ENCODE measurements at regions not wholly inside any gene's neighbourhood (a gene's known extent, or its start where the extent isn't known, plus 50 kb on each side); places are given as distances from the start of the nearest gene placed in this dataset.

DNA sequence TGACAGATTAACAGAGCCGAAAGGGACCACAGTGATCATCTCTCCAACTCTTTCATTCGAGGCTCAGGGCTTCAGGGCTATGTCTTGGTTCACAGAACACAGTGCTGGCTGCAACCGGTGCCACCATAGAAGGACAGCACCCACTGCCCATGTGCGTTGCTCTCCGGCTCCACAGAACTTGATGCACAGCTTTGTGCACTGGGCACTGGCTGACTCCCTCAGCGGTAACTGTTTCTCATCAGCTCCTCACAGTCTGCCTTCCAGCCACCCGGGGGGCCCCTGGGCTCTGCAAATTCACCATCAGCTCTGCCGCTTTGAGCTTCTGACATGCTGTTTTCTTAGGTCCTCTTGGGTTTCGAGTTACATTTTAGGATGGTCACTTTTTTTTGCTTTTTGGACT lies 124.3 kb upstream of the RAB12 start:
- H4K20me1 ChIP-seq (ENCODE audit: control insufficient read depth, extremely low read depth, insufficient read depth, low read length): no peaks in the 10 kb centered on the region
- TF ChIP-seq, protein P1, sequence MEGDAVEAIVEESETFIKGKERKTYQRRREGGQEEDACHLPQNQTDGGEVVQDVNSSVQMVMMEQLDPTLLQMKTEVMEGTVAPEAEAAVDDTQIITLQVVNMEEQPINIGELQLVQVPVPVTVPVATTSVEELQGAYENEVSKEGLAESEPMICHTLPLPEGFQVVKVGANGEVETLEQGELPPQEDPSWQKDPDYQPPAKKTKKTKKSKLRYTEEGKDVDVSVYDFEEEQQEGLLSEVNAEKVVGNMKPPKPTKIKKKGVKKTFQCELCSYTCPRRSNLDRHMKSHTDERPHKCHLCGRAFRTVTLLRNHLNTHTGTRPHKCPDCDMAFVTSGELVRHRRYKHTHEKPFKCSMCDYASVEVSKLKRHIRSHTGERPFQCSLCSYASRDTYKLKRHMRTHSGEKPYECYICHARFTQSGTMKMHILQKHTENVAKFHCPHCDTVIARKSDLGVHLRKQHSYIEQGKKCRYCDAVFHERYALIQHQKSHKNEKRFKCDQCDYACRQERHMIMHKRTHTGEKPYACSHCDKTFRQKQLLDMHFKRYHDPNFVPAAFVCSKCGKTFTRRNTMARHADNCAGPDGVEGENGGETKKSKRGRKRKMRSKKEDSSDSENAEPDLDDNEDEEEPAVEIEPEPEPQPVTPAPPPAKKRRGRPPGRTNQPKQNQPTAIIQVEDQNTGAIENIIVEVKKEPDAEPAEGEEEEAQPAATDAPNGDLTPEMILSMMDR (optimal IDR thresholded peaks at IDR 0.05 in 1 of 3, IDR thresholded peaks at IDR 0.05 in 1 of 3, conservative IDR thresholded peaks at IDR 0.05 in 1 of 3; ENCODE audit: extremely low read depth in 1 of 3, insufficient read depth in 2 of 3, low read length in 3 of 3): no peak
- no peak for TF ChIP-seq EZH2 (IDR thresholded peaks at IDR 0.05; ENCODE audit: low read length)
- no peaks in the 10 kb centered on the region for H3K9me3 ChIP-seq (ENCODE audit: control insufficient read depth, low read depth, low read length)
- H3K36me3 ChIP-seq (ENCODE audit: control insufficient read depth in 2 of 2, extremely low read depth in 1 of 2, insufficient read depth in 2 of 2, low read length in 2 of 2): no peaks in the 10 kb centered on the region
- FAIRE-seq: no peak
- H2AFZ ChIP-seq (ENCODE audit: control insufficient read depth, low read length): no peak overlapping the region
- no peak for DNase-seq (ENCODE audit: low read depth, low spot score)
- H3K4me3 ChIP-seq (ENCODE audit: control insufficient read depth in 2 of 3, extremely low read depth in 1 of 3, insufficient read depth in 2 of 3, low read depth in 1 of 3, low read length in 3 of 3): no peak overlapping the region
- no peaks in the 10 kb centered on the region for H3K79me2 ChIP-seq (ENCODE audit: control insufficient read depth, insufficient read depth, low read length)
- H3K4me2 ChIP-seq (ENCODE audit: control insufficient read depth, extremely low read depth, insufficient read depth, low read depth, low read length): no peak overlapping the region
- no peak overlapping the region for H3K9ac ChIP-seq (ENCODE audit: control insufficient read depth, extremely low read depth, insufficient read depth, low read length)
- no peaks in the 10 kb centered on the region for H3K4me1 ChIP-seq (ENCODE audit: control insufficient read depth, extremely low read depth, insufficient read depth, low read length)
- no peaks in the 10 kb centered on the region for H3K27me3 ChIP-seq (ENCODE audit: control insufficient read depth, extremely low read depth, insufficient read depth, low read length)
- no peaks in the 10 kb centered on the region for H3K9me1 ChIP-seq (ENCODE audit: control insufficient read depth, extremely low read depth, insufficient read depth, low read length)
- no peak overlapping the region for H3K27ac ChIP-seq (ENCODE audit: control insufficient read depth, insufficient read depth, low read length)
- dilution Hi-C loops (cut with MboI; ENCODE audit: extremely low pct_ligation_motif_present, low sequenced_read_pairs): no loop called here

- H3K79me2 ChIP-seq (ENCODE audit: control insufficient read depth, insufficient read depth, low read length): no peaks in the 10 kb centered on the region
- dilution Hi-C loops (cut with MboI; ENCODE audit: extremely low pct_ligation_motif_present, low sequenced_read_pairs): no loop called here
- no peak overlapping the region for H3K4me3 ChIP-seq (ENCODE audit: control insufficient read depth in 2 of 3, extremely low read depth in 1 of 3, insufficient read depth in 2 of 3, low read depth in 1 of 3, low read length in 3 of 3)
- H3K9me3 ChIP-seq (ENCODE audit: control insufficient read depth, low read depth, low read length): no peaks in the 10 kb centered on the region
- H3K27ac ChIP-seq (ENCODE audit: control insufficient read depth, insufficient read depth, low read length): no peak overlapping the region
- H3K9ac ChIP-seq (ENCODE audit: control insufficient read depth, extremely low read depth, insufficient read depth, low read length): no peak overlapping the region
- FAIRE-seq (no peak), DNase-seq (ENCODE audit: low read depth, low spot score) (no peak)
- H3K27me3 ChIP-seq (ENCODE audit: control insufficient read depth, extremely low read depth, insufficient read depth, low read length): peaks cover 15% of the 10 kb centered on the region
- H3K4me2 ChIP-seq (ENCODE audit: control insufficient read depth, extremely low read depth, insufficient read depth, low read depth, low read length): no peak overlapping the region
- no peak overlapping the region for H2AFZ ChIP-seq (ENCODE audit: control insufficient read depth, low read length)
- no peaks in the 10 kb centered on the region for H4K20me1 ChIP-seq (ENCODE audit: control insufficient read depth, extremely low read depth, insufficient read depth, low read length)
- H3K4me1 ChIP-seq (ENCODE audit: control insufficient read depth, extremely low read depth, insufficient read depth, low read length): no peaks in the 10 kb centered on the region
- no peaks in the 10 kb centered on the region for H3K36me3 ChIP-seq (ENCODE audit: control insufficient read depth in 2 of 2, extremely low read depth in 1 of 2, insufficient read depth in 2 of 2, low read length in 2 of 2)
- TF ChIP-seq EZH2 (IDR thresholded peaks at IDR 0.05; ENCODE audit: low read length): no peak
- TF ChIP-seq, protein P1 (optimal IDR thresholded peaks at IDR 0.05 in 1 of 3, IDR thresholded peaks at IDR 0.05 in 1 of 3, conservative IDR thresholded peaks at IDR 0.05 in 1 of 3; ENCODE audit: extremely low read depth in 1 of 3, insufficient read depth in 2 of 3, low read length in 3 of 3): no peak
- no peaks in the 10 kb centered on the region for H3K9me1 ChIP-seq (ENCODE audit: control insufficient read depth, extremely low read depth, insufficient read depth, low read length)
Measured at GRCh38 chr18:8489761-8490160, 119.5 kb upstream of the RAB12 start.

All from keratinocyte (primary cell).